SJSA1 (cell line): ENCODE measurements at regions not wholly inside any gene's neighbourhood (a gene's known extent, or its start where the extent isn't known, plus 50 kb on each side); places are given as distances from the start of the nearest gene placed in this dataset.

Experiments used
- DNase-seq, 2 experiments: peaks; one replicate each; pipeline ENCODE4 v3.0.0-alpha.2; 2015 to 2020; ENCODE audit warnings: low spot score in 2 of 2, low read depth in 1 of 2
- H3K27ac ChIP-seq: fragments of 250-450 bp; sonication (Bioruptor Pico); 2 replicates; pipeline ENCODE4 v1.5.1; 2020; ENCODE audit warnings: mild to moderate bottlenecking, moderate library complexity
- H3K27me3 ChIP-seq: fragments of 250-450 bp; sonication (Bioruptor Pico); replicated peaks from 2 replicates; pipeline ENCODE4 v1.5.1; 2020; ENCODE audit warnings: mild to moderate bottlenecking, moderate library complexity
- H3K36me3 ChIP-seq: fragments of 250-450 bp; sonication (Bioruptor Pico); 2 replicates; pipeline ENCODE4 v1.5.1; 2020; ENCODE audit warnings: mild to moderate bottlenecking
- H3K4me1 ChIP-seq: fragments of 250-450 bp; sonication (Bioruptor Pico); replicated peaks from 2 replicates; pipeline ENCODE4 v1.6.1; 2021; ENCODE audit warnings: mild to moderate bottlenecking
- H3K4me3 ChIP-seq: fragments of 250-450 bp; sonication (Bioruptor Pico); 2 replicates; pipeline ENCODE4 v1.5.1; 2020; ENCODE audit warnings: mild to moderate bottlenecking
- H3K9me3 ChIP-seq: fragments of 250-450 bp; sonication (Bioruptor Pico); replicated peaks from 2 replicates; pipeline ENCODE4 v1.5.1; 2020; ENCODE audit warnings: mild to moderate bottlenecking

DNA sequence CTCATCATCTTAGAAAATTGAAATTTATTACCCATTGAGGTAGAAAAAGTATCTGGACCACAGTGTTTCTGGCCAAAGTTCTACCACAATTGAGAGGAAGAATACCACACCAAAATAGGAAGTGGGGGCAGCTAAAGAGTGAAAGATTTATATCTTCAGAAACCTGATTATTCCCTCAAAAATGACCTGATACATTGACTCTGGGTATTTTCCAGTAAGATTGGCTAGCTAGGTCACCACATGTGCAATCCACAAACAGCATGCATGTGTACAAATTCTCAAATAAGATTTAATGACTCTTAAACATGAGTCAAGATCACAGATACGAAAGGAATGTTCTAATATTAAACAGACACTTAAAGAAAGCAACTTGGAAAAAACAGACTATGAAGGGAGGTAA lies 1516.2 kb upstream of the PCDH20 start:
- DNase-seq, result no peak
- Histone ChIP-seq H3K27me3 (no peaks in the 10 kb centered on the region), H3K4me1 (no peaks in the 10 kb centered on the region), H3K36me3 (no peaks in the 10 kb centered on the region), H3K27ac (no peak overlapping the region), H3K4me3 (no peak overlapping the region), H3K9me3 (no peaks in the 10 kb centered on the region)

DNA sequence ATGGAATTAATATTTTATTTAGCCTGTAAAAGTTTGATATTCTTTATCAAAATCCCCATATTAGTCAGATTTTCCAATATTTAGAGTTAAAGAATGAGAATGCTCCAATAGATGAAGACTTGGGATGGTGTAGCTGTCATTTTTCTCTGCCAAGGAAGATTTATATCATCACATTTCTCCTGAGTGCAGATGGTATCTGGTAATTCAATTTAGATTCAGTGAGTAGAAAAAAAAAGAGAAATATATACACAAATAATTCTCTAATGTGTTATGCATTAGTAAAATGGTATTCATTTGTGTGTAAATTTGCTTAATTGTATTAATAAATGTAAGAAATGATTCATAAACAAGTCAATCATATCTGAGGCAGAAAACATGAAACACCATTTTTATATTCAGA lies 1508.7 kb upstream of the PCDH20 start:
- no peaks in the 10 kb centered on the region for H3K4me1 ChIP-seq
- H3K27me3 ChIP-seq, result no peaks in the 10 kb centered on the region
- no peaks in the 10 kb centered on the region for H3K9me3 ChIP-seq
- H3K27ac ChIP-seq, result no peak overlapping the region
- H3K4me3 ChIP-seq, result no peak overlapping the region
- no peak for DNase-seq
- H3K36me3 ChIP-seq, result no peaks in the 10 kb centered on the region

GRCh38 chr13:62920159-62920558 lies 1504.5 kb upstream of the PCDH20 start:
- DNase-seq, result no peak
- Histone ChIP-seq H3K4me3 (no peak overlapping the region), H3K4me1 (no peaks in the 10 kb centered on the region), H3K27me3 (no peaks in the 10 kb centered on the region), H3K27ac (no peak overlapping the region), H3K36me3 (no peaks in the 10 kb centered on the region), H3K9me3 (no peaks in the 10 kb centered on the region)

- DNase-seq, result no peak
- Histone ChIP-seq H3K36me3 (no peaks in the 10 kb centered on the region), H3K27me3 (no peaks in the 10 kb centered on the region), H3K4me1 (no peaks in the 10 kb centered on the region), H3K4me3 (no peak overlapping the region), H3K9me3 (no peaks in the 10 kb centered on the region), H3K27ac (no peak overlapping the region)
These were observed 1503.8 kb upstream of the PCDH20 start for GRCh38 chr13:62919491-62919890.

- no peak for DNase-seq
These were observed 1495.0 kb upstream of the PCDH20 start for GRCh38 chr13:62910541-62911060.

GRCh38 chr13:62908321-62908720 lies 1492.7 kb upstream of the PCDH20 start:
- H3K4me3 ChIP-seq, result no peak overlapping the region
- no peaks in the 10 kb centered on the region for H3K36me3 ChIP-seq
- no peak for DNase-seq
- no peak overlapping the region for H3K27ac ChIP-seq
- no peaks in the 10 kb centered on the region for H3K9me3 ChIP-seq
- no peaks in the 10 kb centered on the region for H3K4me1 ChIP-seq
- no peaks in the 10 kb centered on the region for H3K27me3 ChIP-seq

More at GRCh38 chr13:62910541-62911060, 1495.0 kb upstream of the PCDH20 start:
- Histone ChIP-seq H3K36me3 (no peaks in the 10 kb centered on the region), H3K9me3 (no peaks in the 10 kb centered on the region), H3K27ac (no peak overlapping the region), H3K27me3 (no peaks in the 10 kb centered on the region), H3K4me1 (no peaks in the 10 kb centered on the region), H3K4me3 (no peak overlapping the region)

- Histone ChIP-seq H3K4me1 (no peaks in the 10 kb centered on the region), H3K4me3 (no peak overlapping the region), H3K27me3 (no peaks in the 10 kb centered on the region), H3K9me3 (no peaks in the 10 kb centered on the region), H3K36me3 (no peaks in the 10 kb centered on the region), H3K27ac (no peak overlapping the region)
- DNase-seq, result no peak
These were observed 1491.2 kb upstream of the PCDH20 start for GRCh38 chr13:62906896-62907295.

GRCh38 chr13:62906469-62906868 lies 1490.8 kb upstream of the PCDH20 start:
- Histone ChIP-seq H3K4me1 (no peaks in the 10 kb centered on the region), H3K36me3 (no peaks in the 10 kb centered on the region), H3K4me3 (no peak overlapping the region), H3K27me3 (no peaks in the 10 kb centered on the region), H3K27ac (no peak overlapping the region), H3K9me3 (no peaks in the 10 kb centered on the region)
- no peak for DNase-seq

DNA sequence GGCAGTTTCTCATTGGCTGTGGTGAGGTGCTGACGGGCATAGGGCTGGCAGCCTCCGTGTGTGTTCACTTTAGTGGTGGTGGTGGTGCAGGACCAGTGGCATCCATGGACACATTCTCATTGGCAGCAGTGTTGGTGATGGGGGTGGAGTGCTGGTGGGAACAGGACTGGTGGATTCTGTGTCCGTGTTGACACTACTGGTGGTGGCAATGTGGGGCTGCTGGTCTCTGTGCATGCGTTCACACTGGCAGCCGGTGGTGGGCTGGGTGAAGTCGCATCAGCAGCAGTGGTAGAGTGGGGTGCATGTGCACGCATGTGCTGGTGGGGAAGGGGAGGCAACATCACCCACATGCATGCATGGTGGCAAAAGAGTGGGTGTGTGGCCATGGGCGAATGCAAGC lies 1471.4 kb upstream of the PCDH20 start:
- Histone ChIP-seq H3K4me1 (no peaks in the 10 kb centered on the region), H3K36me3 (no peaks in the 10 kb centered on the region), H3K27me3 (no peaks in the 10 kb centered on the region), H3K4me3 (no peak overlapping the region), H3K27ac (no peak overlapping the region), H3K9me3 (no peaks in the 10 kb centered on the region)
- no peak for DNase-seq

GRCh38 chr13:62879071-62879470 lies 1463.4 kb upstream of the PCDH20 start:
- no peaks in the 10 kb centered on the region for H3K4me1 ChIP-seq
- H3K27me3 ChIP-seq, result no peaks in the 10 kb centered on the region
- H3K4me3 ChIP-seq, result no peak overlapping the region
- H3K27ac ChIP-seq, result no peak overlapping the region
- peaks cover 3% of the 10 kb centered on the region; the same call in 1 of the 2 replicates for H3K9me3 ChIP-seq
- no peaks in the 10 kb centered on the region for H3K36me3 ChIP-seq
- peak in 1 of 2 experiments; percentile 10 for DNase-seq

- H3K27me3 ChIP-seq, result no peaks in the 10 kb centered on the region
- no peaks in the 10 kb centered on the region for H3K36me3 ChIP-seq
- no peak overlapping the region for H3K4me3 ChIP-seq
- H3K9me3 ChIP-seq, result peaks cover 3% of the 10 kb centered on the region; the same call in 1 of the 2 replicates
- H3K27ac ChIP-seq, result no peak overlapping the region
- H3K4me1 ChIP-seq, result no peaks in the 10 kb centered on the region
- DNase-seq, result no peak
These were observed 1459.5 kb upstream of the PCDH20 start for GRCh38 chr13:62875118-62875640.

DNA sequence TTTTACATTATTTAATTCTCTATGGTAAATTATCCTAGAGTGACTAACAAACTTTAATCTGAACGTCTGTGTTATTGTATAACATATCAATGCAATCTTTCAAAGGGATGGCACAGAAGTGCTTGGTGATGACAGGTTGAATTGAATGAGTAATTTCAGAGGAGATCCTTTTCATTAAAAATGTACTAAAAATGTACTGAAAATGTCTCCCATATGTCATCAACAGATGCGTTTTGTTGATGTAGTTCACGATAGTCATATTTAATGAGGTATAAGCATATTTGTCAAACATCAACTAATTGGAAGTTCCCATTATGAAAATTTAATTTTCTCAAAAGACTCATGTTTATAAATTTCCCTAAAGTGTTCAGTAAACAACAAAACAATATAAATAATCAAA lies 1434.7 kb upstream of the PCDH20 start:
- H3K4me3 ChIP-seq, result no peak overlapping the region
- H3K27ac ChIP-seq, result no peak overlapping the region
- no peaks in the 10 kb centered on the region for H3K9me3 ChIP-seq
- no peaks in the 10 kb centered on the region for H3K27me3 ChIP-seq
- no peak for DNase-seq
- H3K4me1 ChIP-seq, result no peaks in the 10 kb centered on the region
- H3K36me3 ChIP-seq, result no peaks in the 10 kb centered on the region

DNA sequence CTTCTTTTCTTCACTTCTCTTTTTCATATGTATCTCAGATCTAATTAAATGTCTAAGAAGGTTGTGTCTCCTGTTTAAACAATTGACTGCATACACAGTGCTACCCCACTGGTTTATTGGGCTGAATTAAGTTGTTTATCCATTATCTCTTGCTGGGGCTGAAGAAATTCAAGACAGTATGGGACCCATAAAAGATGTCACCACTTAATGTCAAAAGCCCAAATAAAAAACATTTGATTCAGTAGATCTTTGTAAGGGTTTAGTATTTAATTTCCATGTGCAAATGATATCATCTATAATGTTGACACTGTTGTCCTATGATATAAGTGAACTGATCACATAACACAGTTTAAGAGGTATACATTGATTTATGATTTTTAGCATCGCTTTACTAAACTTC lies 1431.9 kb upstream of the PCDH20 start:
- DNase-seq, result no peak
- H3K4me3 ChIP-seq, result no peak overlapping the region
- H3K27ac ChIP-seq, result no peak overlapping the region
- no peaks in the 10 kb centered on the region for H3K27me3 ChIP-seq
- no peaks in the 10 kb centered on the region for H3K36me3 ChIP-seq
- H3K4me1 ChIP-seq, result no peaks in the 10 kb centered on the region
- no peaks in the 10 kb centered on the region for H3K9me3 ChIP-seq

DNA sequence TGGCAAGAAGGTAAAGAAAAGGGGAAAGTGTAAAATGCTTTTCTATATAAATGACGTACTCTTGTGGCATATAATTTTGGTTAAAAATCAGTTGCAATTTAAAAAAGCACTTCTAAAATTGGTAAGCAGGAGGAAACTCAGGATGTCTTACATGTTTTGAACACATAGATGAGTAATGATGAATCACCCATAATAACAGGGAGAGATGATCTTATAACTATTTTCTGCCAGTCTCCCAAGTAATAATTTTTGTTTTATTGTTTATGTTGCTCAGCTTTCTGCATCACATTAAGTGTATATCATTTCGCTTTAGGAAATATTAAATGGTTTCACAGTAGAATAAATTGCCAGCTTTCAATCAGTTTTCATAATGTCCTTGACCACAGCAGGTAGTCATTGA lies 1430.7 kb upstream of the PCDH20 start:
- Histone ChIP-seq H3K9me3 (no peaks in the 10 kb centered on the region), H3K27me3 (no peaks in the 10 kb centered on the region), H3K27ac (no peak overlapping the region), H3K36me3 (no peaks in the 10 kb centered on the region), H3K4me3 (no peak overlapping the region), H3K4me1 (no peaks in the 10 kb centered on the region)
- DNase-seq, result no peak

GRCh38 chr13:62839338-62839737 lies 1423.7 kb upstream of the PCDH20 start:
- H3K4me3 ChIP-seq, result no peak overlapping the region
- no peaks in the 10 kb centered on the region for H3K27me3 ChIP-seq
- no peaks in the 10 kb centered on the region for H3K36me3 ChIP-seq
- H3K9me3 ChIP-seq, result no peaks in the 10 kb centered on the region
- no peak for DNase-seq
- H3K27ac ChIP-seq, result no peak overlapping the region
- no peaks in the 10 kb centered on the region for H3K4me1 ChIP-seq
